NCI-H748 treated with DMSO at 0.1 percent for 48 hours (cell line): ENCODE measurements at regions not wholly inside any gene's neighbourhood (a gene's known extent, or its start where the extent isn't known, plus 50 kb on each side); places are given as distances from the start of the nearest gene placed in this dataset.
"Not testable (repeated sequence)": the region's sequence is repeated elsewhere in the genome, so short reads cannot be mapped to it uniquely, and the experiment has no call there.

ENCODE experiments used
- DNase-seq: peaks from one replicate; lab custom pipeline; 2025; lab: John Stamatoyannopoulos, UW

- no peak for DNase-seq
Measured at GRCh38 chr2:58770846-58771245, 529.7 kb upstream of the FANCL start.

- peak; percentile 59 for DNase-seq
Measured at GRCh38 chr2:58769864-58770234, 528.7 kb upstream of the FANCL start.

GRCh38 chr2:58769111-58769863 is 528.2 kb upstream of the FANCL start:
- DNase-seq: no peak

- DNase-seq: no peak
Measured at GRCh38 chr2:58768715-58769080, 527.6 kb upstream of the FANCL start.

GRCh38 chr2:58767828-58768714 is 526.9 kb upstream of the FANCL start:
- DNase-seq: no peak

- DNase-seq: no peak
Measured at GRCh38 chr2:58764338-58765104, 523.4 kb upstream of the FANCL start.

GRCh38 chr2:58762176-58762781 is 521.2 kb upstream of the FANCL start:
- no peak for DNase-seq

GRCh38 chr2:58757971-58758370 is 516.8 kb upstream of the FANCL start:
- no peak for DNase-seq

GRCh38 chr2:58756336-58756735 is 515.2 kb upstream of the FANCL start:
- DNase-seq: no peak

- not testable (repeated sequence) for DNase-seq
Measured at GRCh38 chr2:58752507-58752906, 511.4 kb upstream of the FANCL start.

- DNase-seq: not testable (repeated sequence)
Measured at GRCh38 chr2:58751676-58752075, 510.6 kb upstream of the FANCL start.

GRCh38 chr2:58749041-58749440 is 507.9 kb upstream of the FANCL start:
- no peak for DNase-seq

- not testable (repeated sequence) for DNase-seq
Measured at GRCh38 chr2:58745334-58745733, 504.2 kb upstream of the FANCL start.

- DNase-seq: no peak
Measured at GRCh38 chr2:58740426-58740825, 499.3 kb upstream of the FANCL start.

GRCh38 chr2:58739033-58739432 is 497.9 kb upstream of the FANCL start:
- DNase-seq: no peak

GRCh38 chr2:58734365-58734764 is 493.2 kb upstream of the FANCL start:
- DNase-seq: peak; percentile 2

- no peak for DNase-seq
Measured at GRCh38 chr2:58732999-58733398, 491.9 kb upstream of the FANCL start.

GRCh38 chr2:58731488-58731869 is 490.4 kb upstream of the FANCL start:
- DNase-seq: no peak

- no peak for DNase-seq
Measured at GRCh38 chr2:58730764-58731487, 489.8 kb upstream of the FANCL start.

- no peak for DNase-seq
Measured at GRCh38 chr2:58727981-58728656, 487.0 kb upstream of the FANCL start.
